H9 (cell line): ENCODE measurements at regions not wholly inside any gene's neighbourhood (a gene's known extent, or its start where the extent isn't known, plus 50 kb on each side); places are given as distances from the start of the nearest gene placed in this dataset.

Experiments
- DNase-seq: peaks from one replicate; pipeline ENCODE4 v3.0.0-alpha.2; 2017
- H2AFZ ChIP-seq: one replicate; pipeline ENCODE4 v1.6.1; 2013; ENCODE audit warnings: mild to moderate bottlenecking, low read length, control low read depth, moderate library complexity
- H2AK5ac ChIP-seq: 2 replicates; pipeline ENCODE4 v1.6.1; 2013; ENCODE audit warnings: low read length, control low read depth, mixed read lengths; ENCODE audit not compliant: insufficient read length
- H2BK120ac ChIP-seq: one replicate; pipeline ENCODE4 v1.6.1; 2013; ENCODE audit warnings: low read depth, mild to moderate bottlenecking, low read length, control low read depth, inconsistent platforms; ENCODE audit not compliant: poor library complexity, severe bottlenecking
- H2BK12ac ChIP-seq: 2 replicates; pipeline ENCODE4 v1.6.1; 2013; ENCODE audit warnings: low read length, control low read depth, mixed read lengths, low read depth; ENCODE audit not compliant: insufficient read length
- H2BK15ac ChIP-seq: 2 replicates; pipeline ENCODE4 v1.6.1; 2013; ENCODE audit warnings: low read depth, low read length, control low read depth
- H2BK20ac ChIP-seq: one replicate; pipeline ENCODE4 v1.6.1; 2013; ENCODE audit warnings: low read depth, mild to moderate bottlenecking, low read length, control low read depth, inconsistent platforms; ENCODE audit not compliant: poor library complexity, severe bottlenecking
- H2BK5ac ChIP-seq: 2 replicates; pipeline ENCODE4 v1.6.1; 2013; ENCODE audit warnings: low read length, control low read depth, mixed read lengths; ENCODE audit not compliant: insufficient read length
- H3K14ac ChIP-seq: 2 replicates; pipeline ENCODE4 v1.6.1; 2013; ENCODE audit warnings: low read length, control low read depth; ENCODE audit not compliant: insufficient read depth
- H3K18ac ChIP-seq: 2 replicates; pipeline ENCODE4 v1.6.1; 2013; ENCODE audit warnings: low read depth, mild to moderate bottlenecking, mixed read lengths, low read length, control low read depth; ENCODE audit not compliant: insufficient read length
- H3K23ac ChIP-seq: 2 replicates; pipeline ENCODE4 v1.6.1; 2013; ENCODE audit warnings: low read length, control low read depth, mixed read lengths, low read depth; ENCODE audit not compliant: insufficient read length
- H3K23me2 ChIP-seq: 2 replicates; pipeline ENCODE4 v1.6.1; 2013; ENCODE audit warnings: low read depth, mild to moderate bottlenecking, mixed read lengths, low read length, control low read depth; ENCODE audit not compliant: insufficient read length, poor library complexity, severe bottlenecking
- H3K27ac ChIP-seq: 2 replicates; pipeline ENCODE4 v1.5.1; 2013; ENCODE audit warnings: low read length, control low read depth, mixed read lengths, low read depth; ENCODE audit not compliant: insufficient read length
- H3K27me3 ChIP-seq: 2 replicates; pipeline ENCODE4 v1.6.1; 2013; ENCODE audit warnings: low read length, control low read depth, inconsistent platforms; ENCODE audit not compliant: insufficient read depth
- H3K4ac ChIP-seq: 2 replicates; pipeline ENCODE4 v1.6.1; 2013; ENCODE audit warnings: low read depth, mild to moderate bottlenecking, control low read depth, inconsistent platforms, low read length, moderate library complexity
- H3K4me1 ChIP-seq: 2 replicates; pipeline ENCODE4 v1.6.1; 2013; ENCODE audit warnings: low read length, control low read depth, inconsistent platforms; ENCODE audit not compliant: insufficient read depth
- H3K4me2 ChIP-seq: 2 replicates; pipeline ENCODE4 v1.6.1; 2013; ENCODE audit warnings: low read length, control low read depth, mixed read lengths; ENCODE audit not compliant: insufficient read length, insufficient read depth
- H3K56ac ChIP-seq: 2 replicates; pipeline ENCODE4 v1.6.1; 2013; ENCODE audit warnings: low read depth, mild to moderate bottlenecking, mixed read lengths, low read length, control low read depth; ENCODE audit not compliant: insufficient read length
- H3K79me1 ChIP-seq: 2 replicates; pipeline ENCODE4 v1.6.1; 2013; ENCODE audit warnings: low read depth, mild to moderate bottlenecking, moderate library complexity, low read length, control low read depth, inconsistent platforms; ENCODE audit not compliant: insufficient read depth, poor library complexity, severe bottlenecking
- H3K79me2 ChIP-seq: 2 replicates; pipeline ENCODE4 v1.6.1; 2013; ENCODE audit warnings: low read length, control low read depth, inconsistent platforms; ENCODE audit not compliant: insufficient read depth
- H3K9ac ChIP-seq: 2 replicates; pipeline ENCODE4 v1.6.1; 2013; ENCODE audit warnings: low read length, control low read depth, mixed read lengths; ENCODE audit not compliant: insufficient read length; ENCODE audit errors: extremely low read depth
- H3K9me3 ChIP-seq: one replicate; pipeline ENCODE4 v1.6.1; 2013; ENCODE audit warnings: low read depth, low read length, inconsistent platforms; ENCODE audit not compliant: control insufficient read depth
- H3T11ph ChIP-seq: one replicate; pipeline ENCODE4 v1.6.1; 2013; ENCODE audit warnings: mild to moderate bottlenecking, low read length, control low read depth, inconsistent platforms
- H4K20me1 ChIP-seq: one replicate; pipeline ENCODE4 v1.6.1; 2013; ENCODE audit not compliant: control insufficient read depth, insufficient read length, insufficient read depth
- H4K5ac ChIP-seq: 2 replicates; pipeline ENCODE4 v1.6.1; 2013; ENCODE audit warnings: low read depth, mild to moderate bottlenecking, mixed read lengths, low read length, control low read depth; ENCODE audit not compliant: insufficient read length
- H4K8ac ChIP-seq: replicated peaks from 2 replicates; pipeline ENCODE4 v1.6.1; 2013; ENCODE audit warnings: low read length, control low read depth, mixed read lengths, low read depth; ENCODE audit not compliant: insufficient read length
- H4K91ac ChIP-seq: 2 replicates; pipeline ENCODE4 v1.6.1; 2013; ENCODE audit warnings: low read depth, mild to moderate bottlenecking, moderate library complexity, mixed read lengths, low read length, control low read depth; ENCODE audit not compliant: insufficient read length
- H3K27ac Mint-ChIP-seq, 3 experiments: 2 replicates in 2 of 3; 3 replicates in 1 of 3; pipeline ENCODE4 v1.8.0; 2020 to 2021; ENCODE audit warnings: mixed read lengths in 3 of 3, mild to moderate bottlenecking in 1 of 3, moderate library complexity in 1 of 3
- H3K27me3 Mint-ChIP-seq: 2 replicates; pipeline ENCODE4 v1.8.0; 2021; ENCODE audit warnings: low read depth, mild to moderate bottlenecking, moderate library complexity, mixed read lengths
- H3K36me3 Mint-ChIP-seq, 3 experiments: 2 replicates in 2 of 3; 3 replicates in 1 of 3; pipeline ENCODE4 v1.8.0; 2020 to 2021; ENCODE audit warnings: low read depth in 3 of 3, mixed read lengths in 3 of 3; ENCODE audit not compliant: insufficient read depth in 1 of 3
- H3K4me1 Mint-ChIP-seq, 2 experiments: 2 replicates each; pipeline ENCODE4 v1.8.0; 2020; ENCODE audit warnings: mixed read lengths in 2 of 2
- H3K4me3 Mint-ChIP-seq, 2 experiments: 2 replicates in 1 of 2; 3 replicates in 1 of 2; pipeline ENCODE4 v1.8.0; 2020 to 2021; ENCODE audit warnings: mild to moderate bottlenecking in 2 of 2, mixed read lengths in 2 of 2, moderate library complexity in 1 of 2
- H3K9me3 Mint-ChIP-seq, 2 experiments: 2 replicates in 1 of 2; 3 replicates in 1 of 2; pipeline ENCODE4 v1.8.0; 2020; ENCODE audit warnings: mild to moderate bottlenecking in 2 of 2, mixed read lengths in 2 of 2, moderate library complexity in 1 of 2
- WGBS: extraction: QIAGEN DNeasy Blood & Tissue Kit; methylation state at CpG from one replicate; pipeline ENCODE4 v1.1.7; 2013; ENCODE audit warnings: missing lambda C conversion rate, low lambda C conversion rate, mixed read lengths; ENCODE audit not compliant: insufficient read length; ENCODE audit errors: extremely low coverage; 5-methylcytosine and 5-hydroxymethylcytosine counted together
- TF ChIP-seq, protein P1 (sequence below): fragments of 200-600 bp; sonication (generic); conservative IDR thresholded peaks from 3 replicates; pipeline ENCODE4 v1.8.0; 2021; ENCODE audit warnings: antibody characterized with exemption, mild to moderate bottlenecking

- H3K9me3 ChIP-seq: no peaks in the 10 kb centered on the region
- Mint-ChIP-seq H3K27me3 (peaks cover 3% of the 10 kb centered on the region; the same call in 1 of the 2 replicates), H3K36me3 (no peaks in the 10 kb centered on the region), H3K4me3 (no peak overlapping the region), H3K27ac (no peak overlapping the region), H3K9me3 (no peaks in the 10 kb centered on the region), H3K4me1 (peaks cover 0 to 6% of the 10 kb centered on the region in 2 experiments; a peak in 1 of 4 replicates)
- H3K4me2 ChIP-seq: no peak overlapping the region
- no peak overlapping the region for H3T11ph ChIP-seq
- no peak overlapping the region for H2AK5ac ChIP-seq
- WGBS: no CpG with 5 or more reads among the region's 3 CpGs
- H3K27me3 ChIP-seq: no peaks in the 10 kb centered on the region
- no peak overlapping the region for H3K4ac ChIP-seq
- TF ChIP-seq, protein P1, sequence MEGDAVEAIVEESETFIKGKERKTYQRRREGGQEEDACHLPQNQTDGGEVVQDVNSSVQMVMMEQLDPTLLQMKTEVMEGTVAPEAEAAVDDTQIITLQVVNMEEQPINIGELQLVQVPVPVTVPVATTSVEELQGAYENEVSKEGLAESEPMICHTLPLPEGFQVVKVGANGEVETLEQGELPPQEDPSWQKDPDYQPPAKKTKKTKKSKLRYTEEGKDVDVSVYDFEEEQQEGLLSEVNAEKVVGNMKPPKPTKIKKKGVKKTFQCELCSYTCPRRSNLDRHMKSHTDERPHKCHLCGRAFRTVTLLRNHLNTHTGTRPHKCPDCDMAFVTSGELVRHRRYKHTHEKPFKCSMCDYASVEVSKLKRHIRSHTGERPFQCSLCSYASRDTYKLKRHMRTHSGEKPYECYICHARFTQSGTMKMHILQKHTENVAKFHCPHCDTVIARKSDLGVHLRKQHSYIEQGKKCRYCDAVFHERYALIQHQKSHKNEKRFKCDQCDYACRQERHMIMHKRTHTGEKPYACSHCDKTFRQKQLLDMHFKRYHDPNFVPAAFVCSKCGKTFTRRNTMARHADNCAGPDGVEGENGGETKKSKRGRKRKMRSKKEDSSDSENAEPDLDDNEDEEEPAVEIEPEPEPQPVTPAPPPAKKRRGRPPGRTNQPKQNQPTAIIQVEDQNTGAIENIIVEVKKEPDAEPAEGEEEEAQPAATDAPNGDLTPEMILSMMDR: no peak
- H2BK12ac ChIP-seq: no peak overlapping the region
- no peak overlapping the region for H4K91ac ChIP-seq
- no peak overlapping the region; the same call in 1 of the 2 replicates for H3K14ac ChIP-seq
- no peak overlapping the region for H4K8ac ChIP-seq
- no peaks in the 10 kb centered on the region for H3K23me2 ChIP-seq
- no peak overlapping the region for H2BK20ac ChIP-seq
- no peak overlapping the region for H3K27ac ChIP-seq
- DNase-seq: no peak
- H2BK15ac ChIP-seq: no peak overlapping the region
- no peak overlapping the region for H3K9ac ChIP-seq
- H4K5ac ChIP-seq: no peak overlapping the region
- H2BK120ac ChIP-seq: no peak overlapping the region
- no peaks in the 10 kb centered on the region for H3K79me1 ChIP-seq
- no peaks in the 10 kb centered on the region for H3K79me2 ChIP-seq
- H3K18ac ChIP-seq: no peak overlapping the region
- no peaks in the 10 kb centered on the region for H3K4me1 ChIP-seq
- H3K56ac ChIP-seq: no peak overlapping the region
- H4K20me1 ChIP-seq: no peaks in the 10 kb centered on the region
- no peak overlapping the region for H2BK5ac ChIP-seq
- no peak overlapping the region for H3K23ac ChIP-seq
- no peak overlapping the region for H2AFZ ChIP-seq
Measured at GRCh38 chr11:19574916-19575315, 137.7 kb upstream of the NAV2 start.
